DOHH2 (cell line): ENCODE measurements at regions not wholly inside any gene's neighbourhood (a gene's known extent, or its start where the extent isn't known, plus 50 kb on each side); places are given as distances from the start of the nearest gene placed in this dataset.

Experiments used
- EZH2phosphoT487 ChIP-seq: fragments of 200-600 bp; sonication (generic); IDR thresholded peaks from 2 replicates; pipeline ENCODE4 v1.6.1; 2017; ENCODE audit warnings: borderline replicate concordance, mild to moderate bottlenecking, antibody characterized with exemption, low read length, moderate library complexity, mixed read lengths
- TF ChIP-seq, protein P1 (sequence below): fragments of 200-600 bp; sonication (generic); IDR thresholded peaks from one replicate; pipeline ENCODE4 v1.5.1; 2014; ENCODE audit warnings: antibody characterized with exemption, mild to moderate bottlenecking, low read depth, low read length; ENCODE audit not compliant: poor library complexity, severe bottlenecking

DNA sequence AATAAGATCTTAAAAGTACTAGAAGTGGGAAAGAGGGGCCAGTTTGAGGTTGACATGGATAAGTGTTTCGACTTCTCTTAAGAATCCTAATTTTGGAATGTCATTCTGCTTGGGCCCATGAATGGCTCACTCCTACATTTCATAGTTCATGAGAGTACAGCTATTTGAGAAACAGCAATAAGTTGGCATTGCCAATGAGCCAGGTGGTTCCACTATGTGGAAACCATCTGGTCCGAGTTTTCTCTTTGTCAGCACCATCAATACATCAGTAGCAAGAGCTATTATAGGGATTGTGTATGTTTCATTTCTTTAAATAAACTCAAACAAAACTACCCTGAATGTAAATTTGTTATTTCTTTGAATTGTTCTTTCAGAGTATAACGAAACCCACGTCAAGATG lies 78.1 kb upstream of the NEBL start:
- TF ChIP-seq, protein P1, sequence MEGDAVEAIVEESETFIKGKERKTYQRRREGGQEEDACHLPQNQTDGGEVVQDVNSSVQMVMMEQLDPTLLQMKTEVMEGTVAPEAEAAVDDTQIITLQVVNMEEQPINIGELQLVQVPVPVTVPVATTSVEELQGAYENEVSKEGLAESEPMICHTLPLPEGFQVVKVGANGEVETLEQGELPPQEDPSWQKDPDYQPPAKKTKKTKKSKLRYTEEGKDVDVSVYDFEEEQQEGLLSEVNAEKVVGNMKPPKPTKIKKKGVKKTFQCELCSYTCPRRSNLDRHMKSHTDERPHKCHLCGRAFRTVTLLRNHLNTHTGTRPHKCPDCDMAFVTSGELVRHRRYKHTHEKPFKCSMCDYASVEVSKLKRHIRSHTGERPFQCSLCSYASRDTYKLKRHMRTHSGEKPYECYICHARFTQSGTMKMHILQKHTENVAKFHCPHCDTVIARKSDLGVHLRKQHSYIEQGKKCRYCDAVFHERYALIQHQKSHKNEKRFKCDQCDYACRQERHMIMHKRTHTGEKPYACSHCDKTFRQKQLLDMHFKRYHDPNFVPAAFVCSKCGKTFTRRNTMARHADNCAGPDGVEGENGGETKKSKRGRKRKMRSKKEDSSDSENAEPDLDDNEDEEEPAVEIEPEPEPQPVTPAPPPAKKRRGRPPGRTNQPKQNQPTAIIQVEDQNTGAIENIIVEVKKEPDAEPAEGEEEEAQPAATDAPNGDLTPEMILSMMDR, result no peak
- TF ChIP-seq EZH2phosphoT487, result no peak
